Mesodermal cell (in vitro differentiated cells): ENCODE measurements at regions not wholly inside any gene's neighbourhood (a gene's known extent, or its start where the extent isn't known, plus 50 kb on each side); places are given as distances from the start of the nearest gene placed in this dataset.
"Not testable (repeated sequence)": the region's sequence is repeated elsewhere in the genome, so short reads cannot be mapped to it uniquely, and the experiment has no call there.

ENCODE experiments used
- H3K27ac ChIP-seq: 2 replicates; pipeline ENCODE4 v1.7.0; 2013; ENCODE audit warnings: mild to moderate bottlenecking, low read depth, low read length, moderate library complexity; ENCODE audit not compliant: severe bottlenecking
- H3K36me3 ChIP-seq: 2 replicates; pipeline ENCODE4 v1.7.1; 2013; ENCODE audit warnings: mild to moderate bottlenecking, low read length, moderate library complexity; ENCODE audit not compliant: control insufficient read depth, insufficient read depth
- H3K4me1 ChIP-seq: one replicate; pipeline ENCODE4 v1.7.1; 2013; ENCODE audit warnings: mild to moderate bottlenecking, low read length; ENCODE audit not compliant: insufficient read depth, control insufficient read depth, poor library complexity, severe bottlenecking
- H3K4me3 ChIP-seq: 2 replicates; pipeline ENCODE4 v1.7.0; 2013; ENCODE audit warnings: low read length, control low read depth, mild to moderate bottlenecking; ENCODE audit not compliant: insufficient read depth, poor library complexity, severe bottlenecking; ENCODE audit errors: extremely low read depth
- H3K9me3 ChIP-seq: 2 replicates; pipeline ENCODE4 v1.7.1; 2013; ENCODE audit warnings: mild to moderate bottlenecking, low read length, moderate library complexity; ENCODE audit not compliant: control insufficient read depth
- WGBS, 2 experiments: methylation state at CpG; one replicate each; pipeline ENCODE4 v1.1.5; 2013; ENCODE audit warnings: missing lambda C conversion rate in 2 of 2; ENCODE audit not compliant: insufficient coverage in 2 of 2; 5-methylcytosine and 5-hydroxymethylcytosine counted together

GRCh38 chr10:64115908-64116643 lies 594.9 kb downstream of the REEP3 start:
- Histone ChIP-seq H3K4me1 (peaks cover 21% of the 10 kb centered on the region), H3K4me3 (no peak overlapping the region), H3K27ac (peak overlapping the region; percentile 30), H3K36me3 (no peaks in the 10 kb centered on the region), H3K9me3 (no peaks in the 10 kb centered on the region)
- 70 to 78% methylated on average over 1 to 2 of the region's 4 CpGs for WGBS, 2 experiments

- Histone ChIP-seq H3K36me3 (no peaks in the 10 kb centered on the region), H3K4me1 (peaks cover 21% of the 10 kb centered on the region), H3K9me3 (no peaks in the 10 kb centered on the region), H3K27ac (no peak overlapping the region), H3K4me3 (no peak overlapping the region)
- 100% methylated on average over 1 of the region's 1 CpG; no CpG with 5 or more reads in 1 of the 2 experiments for WGBS, 2 experiments
Observed at GRCh38 chr10:64116707-64117106, 595.5 kb downstream of the REEP3 start.

- H3K4me1 ChIP-seq = peaks cover 21% of the 10 kb centered on the region
- no peaks in the 10 kb centered on the region for H3K36me3 ChIP-seq
- H3K9me3 ChIP-seq = no peaks in the 10 kb centered on the region
- no peak overlapping the region for H3K4me3 ChIP-seq
- H3K27ac ChIP-seq = no peak overlapping the region
- WGBS, 2 experiments = 92 to 100% methylated on average over 1 to 2 of the region's 2 CpGs
Observed at GRCh38 chr10:64118736-64119135, 597.5 kb downstream of the REEP3 start.

GRCh38 chr10:64120301-64120980 lies 599.2 kb downstream of the REEP3 start:
- 94% methylated on average over 5 to 12 of the region's 23 CpGs for WGBS, 2 experiments
- H3K9me3 ChIP-seq, H3K4me1 ChIP-seq, H3K36me3 ChIP-seq, H3K27ac ChIP-seq, H3K4me3 ChIP-seq: not testable (repeated sequence)

GRCh38 chr10:64130152-64130551 lies 609.0 kb downstream of the REEP3 start:
- Histone ChIP-seq H3K4me3 (no peak overlapping the region), H3K27ac (no peak overlapping the region), H3K36me3 (no peaks in the 10 kb centered on the region), H3K4me1 (no peaks in the 10 kb centered on the region), H3K9me3 (no peaks in the 10 kb centered on the region)
- 80 to 84% methylated on average over 1 of the region's 1 CpG for WGBS, 2 experiments

- no CpG with 5 or more reads among the region's 1 CpG for WGBS, 2 experiments
- Histone ChIP-seq H3K4me1 (no peaks in the 10 kb centered on the region), H3K27ac (no peak overlapping the region), H3K36me3 (no peaks in the 10 kb centered on the region), H3K4me3 (no peak overlapping the region), H3K9me3 (no peaks in the 10 kb centered on the region)
Observed at GRCh38 chr10:64134676-64135075, 613.5 kb downstream of the REEP3 start.

- no peaks in the 10 kb centered on the region for H3K4me1 ChIP-seq
- no peak overlapping the region for H3K27ac ChIP-seq
- no peaks in the 10 kb centered on the region for H3K9me3 ChIP-seq
- H3K4me3 ChIP-seq = no peak overlapping the region
- WGBS, 2 experiments = 88 to 100% methylated on average over 1 to 2 of the region's 3 CpGs
- no peaks in the 10 kb centered on the region for H3K36me3 ChIP-seq
Observed at GRCh38 chr10:64142395-64142794, 621.2 kb downstream of the REEP3 start.

GRCh38 chr10:64148607-64149006 lies 627.4 kb downstream of the REEP3 start:
- H3K27ac ChIP-seq = peak overlapping the region; percentile 18
- H3K4me3 ChIP-seq = no peak overlapping the region
- H3K36me3 ChIP-seq = no peaks in the 10 kb centered on the region
- no peaks in the 10 kb centered on the region for H3K9me3 ChIP-seq
- no peaks in the 10 kb centered on the region for H3K4me1 ChIP-seq

- WGBS, 2 experiments = 88 to 93% methylated on average over 1 to 2 of the region's 3 CpGs
- no peak overlapping the region for H3K4me3 ChIP-seq
- H3K4me1 ChIP-seq = no peaks in the 10 kb centered on the region
- H3K9me3 ChIP-seq = no peaks in the 10 kb centered on the region
- no peaks in the 10 kb centered on the region for H3K36me3 ChIP-seq
- no peak overlapping the region for H3K27ac ChIP-seq
Observed at GRCh38 chr10:64156166-64156565, 635.0 kb downstream of the REEP3 start.

GRCh38 chr10:64158551-64158950 lies 637.4 kb downstream of the REEP3 start:
- no peak overlapping the region for H3K4me3 ChIP-seq
- no peaks in the 10 kb centered on the region for H3K9me3 ChIP-seq
- H3K27ac ChIP-seq = no peak overlapping the region
- 95 to 100% methylated on average over 2 of the region's 2 CpGs for WGBS, 2 experiments
- H3K4me1 ChIP-seq = no peaks in the 10 kb centered on the region
- H3K36me3 ChIP-seq = no peaks in the 10 kb centered on the region
